GM19452 (cell line): ENCODE measurements at regions not wholly inside any gene's neighbourhood (a gene's known extent, or its start where the extent isn't known, plus 50 kb on each side); places are given as distances from the start of the nearest gene placed in this dataset.
"Not testable (repeated sequence)": the region's sequence is repeated elsewhere in the genome, so short reads cannot be mapped to it uniquely, and the experiment has no call there.

Experiments
- ATAC-seq: cut with Tn5 transposase; IDR thresholded peaks from one replicate; pipeline ENCODE4 v1.9.1; 2021; ENCODE audit not compliant: unreplicated experiment

DNA sequence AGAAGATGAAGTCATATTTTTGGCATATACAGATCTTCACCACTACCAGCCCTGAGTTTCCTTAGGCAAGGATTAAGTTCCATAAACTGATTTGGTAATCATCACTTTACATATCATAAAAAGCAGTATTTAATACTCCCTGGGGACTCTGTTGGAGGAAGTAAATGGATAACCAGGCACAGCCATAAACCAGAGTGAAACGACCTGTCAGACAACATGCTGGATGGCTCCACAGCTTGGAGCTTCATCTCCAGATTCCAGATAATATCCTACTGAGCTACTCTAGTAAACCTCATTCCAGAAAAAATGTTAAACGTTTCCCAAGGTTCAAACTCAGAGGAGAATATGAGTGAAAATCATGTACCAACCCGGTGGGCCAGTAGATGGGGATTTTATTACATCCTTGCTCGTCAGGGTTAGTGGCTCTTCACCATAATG is 109.2 kb downstream of the BASP1 start:
- no peak for ATAC-seq

DNA sequence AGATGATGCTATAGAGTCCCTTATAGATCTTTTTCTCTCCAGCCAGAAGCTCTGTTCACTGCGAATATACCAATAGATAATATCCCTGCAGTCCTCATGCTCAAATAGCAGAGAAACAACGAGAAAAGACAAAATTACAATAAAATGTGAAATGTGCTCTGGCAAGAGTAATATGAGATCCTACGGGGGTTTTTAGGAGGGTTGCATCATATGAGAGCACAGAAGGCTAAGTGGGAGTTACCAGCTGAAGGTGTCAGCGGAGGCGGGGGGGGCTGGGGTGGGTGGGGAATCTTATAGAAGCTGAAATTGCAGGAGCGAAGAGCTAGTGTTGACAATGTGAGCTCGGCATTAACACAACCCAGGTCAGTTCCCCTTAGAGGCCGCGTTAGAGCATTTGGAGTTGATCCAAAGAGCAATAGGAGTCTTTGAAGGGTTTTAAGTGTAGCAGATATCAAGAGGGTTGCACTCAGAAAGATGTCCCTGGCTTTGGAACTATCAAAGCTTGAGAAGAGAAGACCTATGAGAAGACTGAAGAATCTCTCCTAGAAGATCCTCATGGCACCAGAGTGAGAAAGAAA is 109.7 kb downstream of the BASP1 start:
- ATAC-seq: no peak

DNA sequence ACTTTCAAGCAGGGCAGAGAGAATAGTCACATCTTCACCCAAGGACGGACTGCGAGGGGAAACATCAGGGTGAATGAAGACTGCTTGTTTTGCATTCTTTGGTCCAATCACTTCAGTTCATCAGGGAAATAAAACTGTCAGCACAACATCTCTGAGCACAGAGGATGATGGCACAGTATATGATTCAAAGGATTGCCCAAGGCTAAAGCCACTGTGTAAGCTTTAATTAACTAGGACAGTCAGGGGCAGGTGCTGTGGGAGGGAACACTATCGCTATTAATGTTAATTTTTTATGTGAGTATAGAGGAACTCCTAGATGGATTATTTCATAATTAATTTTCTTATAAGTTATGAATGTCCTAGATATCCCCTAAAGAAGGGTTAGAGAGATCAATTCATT is 112.1 kb downstream of the BASP1 start:
- ATAC-seq: no peak

DNA sequence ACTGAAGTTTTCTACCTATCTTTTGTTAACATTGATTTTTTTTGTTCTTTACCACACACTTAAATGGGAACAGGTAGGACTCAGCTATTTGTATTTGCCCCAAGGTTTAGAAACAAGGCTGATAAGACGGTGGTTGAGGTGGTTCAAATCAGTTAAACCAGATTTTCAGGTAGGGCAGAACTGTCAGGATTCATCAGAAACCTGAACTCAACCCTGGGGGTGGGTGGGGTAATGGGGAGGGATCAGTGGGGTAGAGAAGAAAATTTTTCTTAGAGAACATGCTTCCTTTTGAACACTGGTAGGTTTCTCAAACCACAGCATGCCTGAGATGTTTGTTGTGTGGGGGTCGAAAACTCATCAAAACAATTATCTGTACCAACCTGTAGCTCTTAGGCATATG is 113.0 kb downstream of the BASP1 start:
- ATAC-seq: no peak

DNA sequence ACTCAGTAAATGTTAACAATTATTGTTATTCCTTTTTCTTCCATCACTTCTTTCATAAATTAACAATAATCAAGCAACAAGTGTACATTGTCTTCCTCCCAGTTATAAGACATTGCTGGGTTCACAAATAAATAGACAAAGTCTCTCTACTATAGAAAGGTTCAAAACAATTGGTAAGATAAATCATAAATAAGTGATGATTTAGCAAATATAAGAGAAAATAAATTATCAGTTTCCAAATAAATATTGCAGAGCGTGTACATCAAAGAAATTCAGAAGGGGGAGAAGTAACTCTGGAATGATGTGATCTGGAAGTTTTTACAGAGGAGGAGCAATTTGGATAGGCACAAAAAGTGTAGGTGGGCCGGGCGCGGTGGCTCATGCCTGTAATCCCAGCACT is 114.2 kb downstream of the BASP1 start:
- ATAC-seq: no peak

DNA sequence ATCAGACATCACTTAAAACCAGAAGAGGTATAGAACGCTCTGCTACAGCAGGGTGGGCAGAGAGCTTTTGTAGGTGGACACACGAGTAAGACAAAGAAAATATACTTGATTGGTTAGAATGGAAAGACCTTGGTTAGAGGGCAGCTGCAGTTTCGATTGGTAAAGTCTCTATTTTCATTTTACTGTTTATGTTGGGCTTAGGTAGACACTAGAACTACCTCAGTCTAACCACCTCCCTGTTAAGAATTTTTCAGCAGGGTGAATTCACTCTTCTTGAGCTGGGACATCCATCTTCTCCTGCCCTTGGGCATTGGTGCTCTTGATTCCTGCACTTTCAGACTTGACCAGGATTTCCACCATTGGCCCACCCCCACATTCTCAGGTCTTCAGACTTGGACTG is 116.3 kb downstream of the BASP1 start:
- ATAC-seq: no peak

DNA sequence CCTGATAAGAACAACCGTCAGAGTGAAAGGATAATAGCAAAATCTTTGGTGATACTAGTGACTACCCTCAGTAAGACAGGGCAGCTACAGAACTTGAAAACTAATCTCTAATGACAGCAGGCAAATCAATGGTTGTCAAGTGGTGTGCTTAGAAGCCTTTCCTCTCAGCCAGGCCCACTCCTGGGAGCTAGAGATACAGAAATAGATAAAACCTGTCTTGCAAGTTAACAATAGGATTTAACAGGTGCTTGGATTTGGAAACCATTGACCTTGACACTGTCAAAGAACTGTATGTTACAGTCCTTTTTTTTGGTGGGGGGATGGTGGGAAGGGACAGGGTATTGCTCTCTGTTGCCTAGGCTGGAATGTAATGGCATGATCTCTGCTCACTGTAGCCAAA is 118.6 kb downstream of the BASP1 start:
- ATAC-seq: no peak

DNA sequence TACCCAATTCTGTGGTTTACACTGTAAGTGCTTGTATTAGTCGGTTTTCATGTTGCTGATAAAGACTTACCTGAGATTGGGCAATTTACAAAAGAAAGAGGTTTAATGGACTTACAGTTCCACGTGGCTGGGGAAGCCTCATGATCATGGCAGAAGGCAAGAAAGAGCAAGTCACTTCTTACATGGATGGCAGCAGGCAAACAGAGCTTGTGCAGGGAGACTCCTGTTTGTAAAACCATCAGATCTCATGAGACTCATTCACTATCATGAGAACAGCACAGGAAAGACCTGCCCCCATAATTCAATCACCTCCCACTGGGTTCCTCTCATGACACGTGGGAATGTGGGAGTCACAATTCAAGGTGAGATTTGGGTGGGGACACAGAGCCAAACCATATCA is 119.3 kb downstream of the BASP1 start:
- not testable (repeated sequence) for ATAC-seq

DNA sequence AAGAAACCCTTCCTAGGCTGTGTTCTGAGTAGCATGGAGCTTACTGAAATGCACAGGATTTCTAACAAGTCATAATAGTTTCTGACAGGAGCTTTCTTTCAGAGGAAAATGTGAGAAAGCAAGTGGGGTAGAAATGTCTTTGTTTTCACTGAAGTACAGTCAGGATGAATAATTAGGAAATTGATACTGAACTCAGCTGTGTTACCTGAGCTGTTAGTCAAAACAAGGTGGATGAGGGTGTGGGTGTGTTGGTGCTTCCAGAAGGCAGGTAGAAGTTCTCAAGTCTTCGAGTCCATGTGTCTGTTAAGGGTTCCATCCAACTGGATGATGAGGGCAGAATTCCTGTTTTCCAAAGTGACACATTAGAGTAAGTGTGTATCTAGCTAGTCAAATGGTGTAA is 122.4 kb downstream of the BASP1 start:
- no peak for ATAC-seq

DNA sequence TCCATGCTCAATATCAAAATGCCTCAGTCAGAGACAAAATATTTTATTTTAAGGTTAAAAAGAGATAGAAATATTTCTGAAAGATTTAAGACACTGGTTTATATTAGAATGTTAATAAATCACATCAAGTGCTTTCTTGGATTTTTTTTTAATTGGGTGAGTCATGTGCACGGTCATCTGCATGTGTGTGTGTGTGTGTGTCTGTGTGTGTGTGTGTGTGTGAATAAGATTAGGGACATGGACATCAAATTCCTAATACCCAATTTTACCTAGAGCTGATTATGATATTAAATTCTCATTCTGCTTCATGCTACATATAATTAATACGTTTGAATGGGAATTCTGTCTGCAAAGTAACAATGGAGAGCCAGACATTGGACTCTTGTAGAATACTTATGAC is 122.9 kb downstream of the BASP1 start:
- no peak for ATAC-seq

DNA sequence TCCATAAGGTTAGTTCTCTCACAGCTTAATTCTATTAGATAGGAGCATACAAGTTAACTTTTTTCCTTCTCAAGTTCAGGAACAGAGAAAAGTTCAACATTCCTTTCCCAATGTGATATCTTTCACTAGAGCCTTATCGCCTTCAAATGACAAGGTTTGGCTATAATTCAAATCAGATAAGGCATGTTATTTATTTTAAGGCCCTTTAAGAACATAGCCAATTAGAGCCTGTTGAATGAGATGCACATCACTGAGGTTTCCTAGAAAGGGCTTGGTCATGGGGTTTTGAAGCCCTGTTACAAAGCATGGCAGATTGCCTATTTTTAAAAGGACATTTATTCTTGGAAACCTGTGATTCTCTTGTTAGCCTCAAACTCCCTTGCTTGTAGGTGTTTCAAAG is 123.4 kb downstream of the BASP1 start:
- ATAC-seq: no peak

DNA sequence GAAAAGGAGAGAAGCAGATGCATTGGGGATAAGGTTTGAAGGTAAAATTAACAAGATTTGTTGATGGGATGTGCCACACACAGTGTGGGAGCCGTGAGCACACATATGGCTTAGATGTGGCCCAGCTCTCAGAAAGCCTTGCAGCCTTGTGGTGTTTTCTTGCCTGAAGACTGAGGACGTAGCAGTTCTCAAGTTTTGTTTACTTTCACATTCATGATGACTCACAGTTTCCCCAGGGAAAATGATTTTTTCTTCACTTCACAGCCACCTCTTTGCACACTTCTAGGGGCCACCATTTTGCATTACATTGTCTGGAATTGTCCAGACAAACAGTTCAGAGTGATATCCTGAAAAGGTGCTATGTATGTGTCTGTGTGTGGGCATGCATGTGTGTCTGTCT is 126.2 kb downstream of the BASP1 start:
- peak; percentile 73 for ATAC-seq

DNA sequence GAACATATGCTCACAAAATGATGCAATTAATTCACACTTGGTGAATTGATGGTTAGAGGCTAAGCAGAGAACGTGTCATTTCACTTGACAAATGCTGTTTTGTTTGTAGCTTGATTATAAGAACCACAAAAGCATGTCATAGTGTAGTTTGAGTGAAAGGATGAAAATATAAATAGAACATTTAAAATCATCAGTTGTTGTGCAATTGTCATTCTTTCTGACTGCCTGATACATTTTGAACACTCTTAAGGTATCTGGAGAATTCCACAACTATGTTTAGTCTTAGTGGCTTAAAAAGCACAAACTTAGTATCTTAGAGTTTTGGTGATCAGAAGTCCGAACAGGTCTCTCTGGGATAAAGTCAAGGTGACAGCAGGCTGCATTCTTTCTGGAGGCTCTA is 129.4 kb downstream of the BASP1 start:
- ATAC-seq: no peak

DNA sequence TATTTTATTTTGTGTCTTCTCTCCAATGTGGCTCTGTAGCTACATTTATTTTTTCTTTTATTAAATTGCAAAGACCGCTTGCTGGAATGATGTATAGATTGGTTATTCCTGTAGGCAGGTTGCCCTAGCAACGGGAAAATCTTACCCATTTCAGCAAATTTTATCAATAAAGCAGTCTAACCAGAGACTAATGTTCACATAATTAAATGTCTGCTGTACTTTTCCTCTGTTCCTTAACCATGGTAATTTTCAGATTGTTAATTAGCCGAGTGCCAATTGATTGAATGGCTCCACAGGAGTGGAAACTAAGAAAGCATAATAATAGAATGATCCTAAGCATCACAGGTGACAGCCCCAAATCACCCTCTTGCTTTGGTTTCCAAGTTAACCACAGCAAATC is 134.8 kb downstream of the BASP1 start:
- no peak for ATAC-seq

DNA sequence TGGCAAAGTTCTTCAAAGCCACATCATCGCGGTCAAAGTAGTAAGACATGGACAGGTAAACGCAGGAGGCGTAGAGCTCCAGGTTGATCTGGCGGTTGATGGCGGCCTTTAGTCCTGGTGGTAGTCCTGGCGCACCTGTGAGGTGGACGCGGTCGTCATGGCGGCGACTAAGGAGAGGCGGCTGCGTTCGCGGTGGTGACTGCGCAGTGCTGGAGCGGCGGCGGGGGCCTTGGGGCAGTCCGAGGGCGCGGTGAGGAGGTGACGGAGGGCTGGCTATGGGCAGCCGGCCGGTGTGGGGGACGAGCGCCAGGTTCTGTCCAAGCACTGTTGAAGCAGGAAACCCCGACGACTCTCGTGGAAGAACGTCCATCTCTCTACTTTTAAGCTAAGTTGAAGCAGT is 136.8 kb downstream of the BASP1 start:
- ATAC-seq: no peak

DNA sequence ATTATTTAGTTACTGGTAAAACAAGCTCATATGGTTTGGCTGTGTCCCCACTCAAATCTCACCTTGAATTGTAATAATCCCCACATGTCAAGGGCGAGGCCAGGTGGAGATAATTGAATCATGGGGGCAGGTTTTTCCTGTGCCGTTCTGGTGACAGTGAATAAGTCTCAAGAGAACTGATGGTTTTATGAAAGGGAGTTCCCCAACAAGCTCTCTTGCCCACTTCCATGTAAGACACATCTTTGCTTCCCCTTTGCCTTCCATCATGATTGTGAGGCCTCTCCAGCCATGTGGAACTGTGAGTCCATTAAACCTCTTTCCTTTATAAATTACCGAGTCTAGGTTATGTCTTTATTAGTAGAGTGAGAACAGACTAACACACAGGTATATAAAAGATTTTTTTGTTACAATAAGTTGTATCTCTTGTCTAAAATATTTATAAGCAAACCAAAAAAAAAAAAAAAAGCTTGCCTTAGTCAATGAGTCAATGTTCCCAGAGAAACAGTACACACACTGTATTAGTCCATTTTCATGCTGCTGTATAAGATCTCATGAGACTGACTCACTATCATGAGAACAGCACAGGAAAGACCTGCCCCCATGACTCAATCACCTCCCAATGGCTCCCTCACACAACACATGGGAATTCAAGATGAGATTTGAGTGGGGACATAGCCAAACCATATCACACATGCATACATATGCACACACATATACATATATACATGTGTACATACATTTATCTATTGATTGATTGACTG is 138.3 kb downstream of the BASP1 start:
- no peak for ATAC-seq

DNA sequence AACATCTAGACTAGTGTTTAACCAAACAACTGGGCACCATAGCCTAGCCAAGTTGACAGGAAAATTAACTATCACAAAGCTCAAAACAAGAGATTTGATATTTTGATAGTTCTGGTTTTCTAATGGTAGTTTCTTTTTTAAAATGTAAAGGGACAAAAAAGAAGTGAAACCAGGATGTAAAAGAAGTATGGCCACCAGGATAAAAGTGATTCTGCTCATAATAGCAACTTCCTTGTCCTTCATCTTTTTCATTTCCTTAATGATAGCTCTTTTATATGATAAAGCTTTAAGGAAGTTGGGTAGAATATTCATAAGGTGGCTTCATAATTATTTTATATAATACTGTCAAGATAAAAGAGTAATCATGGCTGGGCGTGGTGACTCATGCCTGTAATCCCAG is 139.1 kb downstream of the BASP1 start:
- ATAC-seq: no peak

DNA sequence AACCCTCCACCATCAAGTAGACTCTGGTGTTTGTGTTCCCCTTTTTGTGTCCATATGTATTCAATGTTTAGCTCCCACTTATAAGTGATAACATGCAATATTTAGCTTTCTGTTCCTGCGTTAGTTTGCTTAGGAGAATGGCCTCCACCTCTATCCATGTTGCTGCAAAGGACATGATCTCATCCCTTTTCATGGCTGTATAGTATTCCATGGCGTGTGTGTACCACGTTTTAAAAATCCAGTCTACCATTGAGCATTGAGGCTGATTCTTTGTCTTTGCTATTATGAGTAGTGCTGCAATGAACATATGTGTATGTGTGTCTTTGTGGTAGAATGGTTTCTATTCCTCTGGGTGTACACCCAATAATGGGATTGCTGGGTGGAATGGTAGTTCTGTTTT is 140.1 kb downstream of the BASP1 start:
- ATAC-seq: no peak

DNA sequence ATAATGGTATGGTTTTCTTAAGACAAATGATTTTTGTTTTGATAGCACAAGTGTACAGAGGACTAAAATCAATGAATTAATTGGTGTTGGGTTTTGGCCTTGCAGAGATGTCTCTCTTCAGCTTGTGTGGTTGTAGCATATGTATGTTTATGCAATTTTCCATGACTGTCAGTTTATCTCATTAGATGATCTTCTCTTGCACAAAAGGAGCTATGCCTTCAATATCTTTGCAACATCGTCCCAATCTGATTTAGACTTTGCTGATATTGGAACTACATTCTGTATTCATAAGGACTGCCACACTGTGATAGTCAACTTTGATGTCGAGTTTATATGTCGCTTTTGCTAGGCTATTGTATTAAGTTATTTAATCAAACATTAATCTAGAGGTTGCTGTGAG is 140.0 kb upstream of the TAF11L2 start:
- no peak for ATAC-seq

DNA sequence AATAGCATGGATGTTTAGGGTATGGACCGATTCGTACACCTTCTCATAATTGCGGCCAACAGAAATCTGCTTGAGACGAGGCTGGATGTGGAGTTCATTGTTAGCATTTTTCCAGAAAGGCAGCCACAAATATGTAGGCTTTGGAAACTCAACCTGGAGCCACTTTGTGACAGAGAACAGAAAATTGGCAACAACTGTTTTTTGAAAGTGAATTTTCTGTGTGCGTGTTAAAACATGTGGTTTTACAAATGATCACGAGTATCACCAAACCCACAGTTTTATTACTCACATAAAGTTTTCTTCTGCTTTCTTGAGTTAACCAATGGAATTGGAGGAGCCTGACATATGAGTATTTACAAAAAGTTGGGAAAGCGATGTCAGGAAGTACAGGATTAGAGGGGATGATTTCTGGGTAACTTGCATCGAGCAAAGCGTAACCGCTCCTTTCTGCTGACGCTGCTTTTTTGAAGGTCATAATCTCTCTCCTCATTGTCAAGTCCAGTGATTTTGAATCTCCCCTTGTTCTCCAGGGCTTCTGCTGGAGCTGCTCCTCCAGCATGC is 138.5 kb upstream of the TAF11L2 start:
- ATAC-seq: no peak

DNA sequence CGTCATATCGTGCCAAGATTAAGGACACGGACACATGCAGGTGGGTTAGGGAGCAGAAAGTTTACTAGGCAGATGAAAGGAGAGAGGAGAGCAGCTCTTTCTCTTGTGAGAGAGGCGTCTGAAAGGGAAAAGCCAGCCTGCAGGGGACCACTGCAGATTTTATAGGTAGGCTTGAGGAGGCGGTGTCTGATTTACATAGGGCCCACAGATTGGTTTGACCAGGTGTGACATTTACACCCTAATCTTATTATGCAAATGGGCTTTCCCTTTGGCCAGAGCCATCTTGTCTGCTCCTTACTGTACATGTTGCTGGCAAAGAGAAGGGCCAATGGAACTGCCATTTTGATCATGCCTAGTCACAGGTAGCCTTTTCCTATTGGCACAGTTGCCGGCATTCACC is 137.2 kb upstream of the TAF11L2 start:
- ATAC-seq: no peak

DNA sequence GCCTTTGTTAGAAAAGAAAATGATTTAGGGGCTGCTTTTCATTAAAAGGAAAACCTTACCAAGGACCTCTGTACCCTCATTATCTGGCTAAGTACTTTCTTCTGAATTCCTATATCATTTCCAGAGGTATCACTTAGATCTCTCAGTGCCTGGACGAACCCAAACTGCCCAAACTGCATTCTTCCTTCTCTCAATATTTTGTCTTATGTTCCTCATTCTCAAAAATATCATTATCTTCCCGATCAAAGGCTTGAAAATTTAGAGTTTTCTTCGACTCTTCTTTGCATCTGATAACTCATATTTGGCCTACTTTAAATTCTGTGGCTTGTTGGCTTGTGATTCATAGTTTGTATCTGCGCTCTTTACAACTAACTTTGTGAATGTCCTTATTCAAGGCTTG is 136.7 kb upstream of the TAF11L2 start:
- ATAC-seq: no peak
